GM21723 (cell line): ENCODE measurements at regions not wholly inside any gene's neighbourhood (a gene's known extent, or its start where the extent isn't known, plus 50 kb on each side); places are given as distances from the start of the nearest gene placed in this dataset.
"Not testable (repeated sequence)": the region's sequence is repeated elsewhere in the genome, so short reads cannot be mapped to it uniquely, and the experiment has no call there.

Experiments used
- ATAC-seq: cut with Tn5 transposase; IDR thresholded peaks from one replicate; pipeline ENCODE4 v1.9.1; 2021; ENCODE audit warnings: mild to moderate bottlenecking, moderate library complexity; ENCODE audit not compliant: unreplicated experiment

- ATAC-seq: no peak
Measured at GRCh38 chr6:114995526-114995925, 652.7 kb upstream of the HS3ST5 start.

DNA sequence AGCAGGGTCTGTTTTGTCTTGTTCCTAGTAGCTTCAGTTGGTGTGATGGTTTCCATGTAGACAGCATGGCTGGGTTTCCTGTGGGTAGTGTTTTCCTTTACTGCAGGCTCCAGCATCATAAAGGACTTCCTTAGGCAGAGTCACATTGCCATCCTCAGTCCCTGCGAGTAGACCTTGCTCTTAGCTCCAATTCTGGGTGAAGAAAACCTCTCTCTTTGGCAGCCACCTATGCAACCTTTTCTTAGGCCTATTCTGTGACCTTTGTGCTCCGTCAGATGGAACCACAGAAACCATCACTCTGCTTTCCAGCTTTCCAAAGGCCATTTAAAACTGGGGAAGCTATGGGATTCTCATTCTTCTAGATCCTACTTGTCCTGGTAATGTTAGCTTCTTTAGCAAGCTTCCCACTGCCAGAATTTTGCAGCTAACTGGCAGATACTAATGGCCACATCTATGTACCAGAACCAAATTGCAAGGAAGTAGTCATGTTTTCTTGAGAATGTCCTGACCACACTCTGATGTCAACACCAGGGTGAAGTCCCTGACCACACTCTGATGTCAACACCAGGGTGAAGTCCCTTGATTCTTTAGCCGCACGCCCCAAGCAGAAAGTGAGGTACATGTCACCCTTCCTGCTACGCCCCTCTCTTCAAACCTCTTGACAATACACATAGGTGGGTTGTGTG lies 646.6 kb upstream of the HS3ST5 start:
- peak; percentile 95 for ATAC-seq

- ATAC-seq: no peak
Measured at GRCh38 chr6:114987281-114987680, 644.5 kb upstream of the HS3ST5 start.

GRCh38 chr6:114955363-114955762 lies 612.5 kb upstream of the HS3ST5 start:
- ATAC-seq: no peak

- ATAC-seq: no peak
Measured at GRCh38 chr6:114952229-114952628, 609.4 kb upstream of the HS3ST5 start.

GRCh38 chr6:114945392-114945791 lies 602.6 kb upstream of the HS3ST5 start:
- no peak for ATAC-seq

DNA sequence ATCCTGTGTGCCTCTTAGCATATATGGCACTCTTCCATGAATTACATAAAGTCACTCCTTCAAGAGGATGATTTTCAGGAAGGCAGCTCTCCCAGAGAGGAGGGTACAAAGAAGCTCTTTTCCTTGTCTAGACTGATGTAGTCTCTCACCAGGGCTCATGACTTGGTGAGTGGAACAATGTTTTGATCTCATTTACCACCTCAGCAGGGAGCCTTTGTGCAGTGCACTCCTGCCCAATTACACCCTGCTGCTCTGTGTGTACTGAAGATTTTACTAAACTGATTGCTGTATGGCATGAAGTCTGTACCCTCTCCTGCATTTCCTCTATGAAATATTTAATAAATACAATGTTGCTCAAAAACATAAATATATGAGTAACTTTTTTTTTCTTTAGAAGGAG lies 598.3 kb upstream of the HS3ST5 start:
- ATAC-seq: no peak

- ATAC-seq: no peak
Measured at GRCh38 chr6:114940181-114940580, 597.4 kb upstream of the HS3ST5 start.

DNA sequence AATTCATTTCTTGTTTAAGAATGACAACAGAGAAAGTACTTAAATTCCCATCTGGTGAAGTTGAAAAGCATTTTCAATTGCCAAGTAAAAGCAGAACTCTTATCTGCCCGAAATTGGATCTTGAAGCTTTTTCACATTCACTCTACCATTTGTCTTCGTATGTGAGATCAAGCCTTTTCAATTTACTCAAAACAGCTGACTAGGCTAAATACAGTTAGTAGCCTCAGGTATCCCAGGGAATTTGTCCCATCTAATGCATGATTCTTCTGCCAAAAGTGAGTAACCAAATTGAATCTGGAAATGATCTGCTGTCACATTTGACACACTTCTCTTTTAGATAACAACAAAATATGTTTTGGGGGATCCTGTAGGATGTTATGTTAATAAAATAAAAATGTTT lies 596.8 kb upstream of the HS3ST5 start:
- ATAC-seq: no peak

DNA sequence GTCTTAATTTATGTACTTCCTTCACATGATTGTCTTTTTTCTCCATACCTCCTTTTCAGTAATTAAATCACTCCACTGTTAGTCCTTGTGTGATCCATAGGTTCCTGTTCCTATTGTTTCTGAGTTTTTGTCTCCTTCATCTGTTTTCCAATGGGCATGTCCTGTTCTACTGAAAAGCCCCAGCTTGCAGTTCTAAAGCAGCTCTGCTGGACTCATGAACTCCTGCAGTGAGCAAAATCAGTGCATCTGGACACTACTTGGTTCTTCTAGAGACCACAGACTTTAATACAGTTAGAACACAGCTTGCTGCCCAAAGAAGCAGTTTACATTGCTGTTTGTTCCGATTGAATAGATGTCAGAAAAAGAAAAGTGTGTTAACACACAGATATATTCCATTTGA lies 593.3 kb upstream of the HS3ST5 start:
- ATAC-seq: no peak

- no peak for ATAC-seq
Measured at GRCh38 chr6:114934079-114934478, 591.3 kb upstream of the HS3ST5 start.

DNA sequence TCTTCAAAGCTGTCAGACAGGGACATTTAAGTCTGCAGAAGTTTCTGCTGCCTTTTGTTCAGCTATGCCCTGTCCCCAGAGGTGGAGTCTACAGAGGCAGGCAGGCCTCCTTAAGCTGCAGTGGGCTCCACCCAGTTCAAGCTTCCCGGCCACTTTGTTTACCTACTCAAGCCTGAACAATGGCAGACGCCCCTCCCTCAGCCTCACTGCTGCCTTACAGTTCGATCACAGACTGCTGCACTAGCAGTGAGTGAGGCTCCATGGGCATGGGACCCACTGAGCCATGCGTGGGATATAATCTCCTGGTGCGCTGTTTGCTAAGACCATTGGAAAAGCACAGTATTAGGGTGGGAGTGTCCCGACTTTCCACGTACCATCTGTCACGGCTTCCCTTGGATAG lies 585.9 kb upstream of the HS3ST5 start:
- ATAC-seq: not testable (repeated sequence)

DNA sequence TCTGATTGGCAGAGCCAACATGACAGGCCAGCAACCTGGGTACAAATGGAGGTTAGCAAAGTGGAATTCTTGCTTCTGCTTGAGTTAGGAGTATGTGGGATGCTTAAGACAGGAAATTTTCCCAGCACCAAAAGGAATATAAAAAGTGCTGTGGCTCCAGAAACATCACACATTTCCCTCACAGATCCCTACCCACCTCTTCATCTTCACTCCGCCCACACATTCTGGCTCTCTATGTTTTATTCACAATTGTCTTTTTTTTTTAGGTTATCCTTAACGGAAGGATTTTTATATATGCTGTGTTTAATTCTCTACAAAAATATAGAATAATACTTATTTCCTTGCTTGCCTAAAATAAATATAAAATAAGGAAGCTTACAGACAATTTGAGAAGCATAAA lies 563.3 kb upstream of the HS3ST5 start:
- no peak for ATAC-seq

- ATAC-seq: no peak
Measured at GRCh38 chr6:114897536-114897935, 554.7 kb upstream of the HS3ST5 start.

GRCh38 chr6:114892211-114892610 lies 549.4 kb upstream of the HS3ST5 start:
- no peak for ATAC-seq

- ATAC-seq: no peak
Measured at GRCh38 chr6:114888241-114888640, 545.4 kb upstream of the HS3ST5 start.

DNA sequence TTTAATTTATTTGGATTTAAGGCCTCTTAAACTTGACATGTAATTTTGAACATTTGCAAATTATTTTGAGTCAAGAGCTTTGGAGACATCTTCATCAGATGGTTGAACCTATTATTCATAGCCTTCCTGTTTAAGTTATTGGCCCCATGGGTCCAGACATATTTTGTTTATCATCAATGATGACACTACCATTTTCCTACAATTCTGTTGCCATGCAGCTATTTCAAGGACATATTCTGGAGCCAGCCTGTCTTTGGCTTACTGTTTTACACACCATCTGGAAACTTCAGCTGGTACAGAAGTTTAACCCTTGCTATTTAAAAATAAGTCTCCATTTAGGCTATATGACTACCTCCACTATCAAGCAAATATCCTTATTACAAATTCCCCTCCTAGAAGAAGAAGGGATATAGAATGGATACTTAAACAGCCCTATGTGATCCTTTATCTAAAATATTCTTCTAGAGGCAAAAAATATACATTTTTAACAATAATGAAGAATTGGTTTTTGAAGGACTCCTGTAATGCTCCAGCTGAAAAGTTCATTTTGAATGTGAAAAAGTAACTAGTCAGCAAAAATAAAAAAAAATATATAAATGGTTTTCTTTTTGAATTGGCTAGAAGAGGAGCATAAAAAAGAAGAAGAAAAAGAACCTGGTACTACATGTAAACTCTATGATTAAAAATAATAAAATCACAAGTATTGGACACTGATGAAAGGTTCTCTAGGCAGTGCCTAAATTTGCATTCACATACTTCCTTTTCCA lies 544.0 kb upstream of the HS3ST5 start:
- ATAC-seq: no peak

GRCh38 chr6:114879693-114880092 lies 536.9 kb upstream of the HS3ST5 start:
- ATAC-seq: no peak

DNA sequence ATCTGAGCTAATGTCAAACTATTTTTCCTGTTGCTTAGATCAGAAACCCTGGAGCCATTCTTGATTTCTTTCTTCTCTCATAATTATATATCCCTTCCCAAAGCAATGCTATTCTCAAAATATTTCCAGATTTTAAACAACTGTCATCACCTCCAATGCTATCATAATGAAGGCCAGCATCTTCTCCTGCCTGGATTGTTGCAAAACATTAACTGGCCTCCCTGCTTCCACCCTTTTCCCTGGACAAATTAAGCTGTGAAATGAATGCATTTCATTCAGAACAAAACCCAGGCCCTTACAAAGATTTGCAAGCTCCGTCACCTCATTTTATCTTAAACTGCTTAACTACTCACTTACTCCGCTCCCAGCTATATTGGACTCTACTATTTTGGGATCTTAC lies 535.3 kb upstream of the HS3ST5 start:
- no peak for ATAC-seq

GRCh38 chr6:114874410-114874809 lies 531.6 kb upstream of the HS3ST5 start:
- ATAC-seq: no peak

- ATAC-seq: not testable (repeated sequence)
Measured at GRCh38 chr6:114865506-114865905, 522.7 kb upstream of the HS3ST5 start.

- ATAC-seq: no peak
Measured at GRCh38 chr6:114863610-114864009, 520.8 kb upstream of the HS3ST5 start.

DNA sequence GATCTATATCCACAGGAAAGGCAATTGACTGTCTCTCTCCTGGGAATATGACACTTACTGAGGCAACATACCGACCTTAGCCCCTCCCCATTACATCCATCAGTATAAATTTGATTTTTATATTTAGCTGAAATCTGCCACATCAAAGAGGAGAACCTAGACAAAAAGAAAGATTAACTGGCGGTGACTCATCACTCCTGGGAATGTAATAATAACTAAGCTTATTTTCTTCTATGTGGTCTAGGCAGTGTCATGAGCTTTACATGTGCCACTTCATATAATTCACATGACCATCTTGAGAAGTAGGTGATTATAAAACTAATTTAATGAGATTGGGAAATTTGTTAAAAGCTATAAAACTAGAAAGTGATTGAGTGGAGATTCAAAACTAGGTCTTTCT lies 520.0 kb upstream of the HS3ST5 start:
- no peak for ATAC-seq
